H1 (cell line): ENCODE measurements at regions not wholly inside any gene's neighbourhood (a gene's known extent, or its start where the extent isn't known, plus 50 kb on each side); places are given as distances from the start of the nearest gene placed in this dataset.

Experiments used
- EZH2 ChIP-seq: fragments of 200-600 bp; sonication (generic); IDR thresholded peaks from 2 replicates; pipeline ENCODE4 v1.7.1; 2012; ENCODE audit warnings: low read depth, mild to moderate bottlenecking, moderate library complexity, low read length, inconsistent platforms; ENCODE audit not compliant: severe bottlenecking
- TEAD4 ChIP-seq: IDR thresholded peaks from 2 replicates; pipeline ENCODE4 v1.6.1; 2012; ENCODE audit warnings: low read depth, low read length, inconsistent platforms, mixed read lengths

GRCh38 chr7:17716816-17717215 lies 223.5 kb downstream of the SNX13 start (continued):
- no peak for TF ChIP-seq EZH2
- TF ChIP-seq TEAD4: no peak
